H1 (cell line): ENCODE measurements at regions not wholly inside any gene's neighbourhood (a gene's known extent, or its start where the extent isn't known, plus 50 kb on each side); places are given as distances from the start of the nearest gene placed in this dataset.

ENCODE experiments used
- CEBPB ChIP-seq: IDR thresholded peaks from 2 replicates; pipeline ENCODE4 v1.6.1; 2012; ENCODE audit warnings: low read depth, low read length
- EGR1 ChIP-seq: IDR thresholded peaks from 2 replicates; pipeline ENCODE4 v1.6.1; 2011; ENCODE audit warnings: low read depth, low read length, borderline replicate concordance
- SIN3A ChIP-seq, 2 experiments: IDR thresholded peaks in 1 of 2; conservative IDR thresholded peaks in 1 of 2; 2 replicates each; pipeline ENCODE4 v1.6.1; 2011 to 2012; ENCODE audit warnings: low read length in 2 of 2, improper control_type of control experiment in 1 of 2, low read depth in 1 of 2, mild to moderate bottlenecking in 1 of 2
- SIRT6 ChIP-seq: IDR thresholded peaks from one replicate; pipeline ENCODE4 v1.7.1; 2012; ENCODE audit warnings: low read length, inconsistent platforms
- SP2 ChIP-seq: IDR thresholded peaks from 2 replicates; pipeline ENCODE4 v1.6.1; 2012; ENCODE audit warnings: mild to moderate bottlenecking, low read length, inconsistent platforms

GRCh38 chr14:101097109-101097793 is 193.7 kb upstream of the RTL1 start (continued):
- TF ChIP-seq SIN3A (conservative IDR thresholded peaks at IDR 0.05 in 1 of 2, IDR thresholded peaks at IDR 0.05 in 1 of 2; ENCODE audit: low read depth in 1 of 2, low read length in 2 of 2) = no peak
- TF ChIP-seq EGR1 = no peak
- TF ChIP-seq SP2 = no peak
- no peak for TF ChIP-seq SIRT6
- no peak for TF ChIP-seq CEBPB
